ENCODE measurements at regions not wholly inside any gene's neighbourhood (a gene's known extent, or its start where the extent isn't known, plus 50 kb on each side); places are given as distances from the start of the nearest gene placed in this dataset.

DNA sequence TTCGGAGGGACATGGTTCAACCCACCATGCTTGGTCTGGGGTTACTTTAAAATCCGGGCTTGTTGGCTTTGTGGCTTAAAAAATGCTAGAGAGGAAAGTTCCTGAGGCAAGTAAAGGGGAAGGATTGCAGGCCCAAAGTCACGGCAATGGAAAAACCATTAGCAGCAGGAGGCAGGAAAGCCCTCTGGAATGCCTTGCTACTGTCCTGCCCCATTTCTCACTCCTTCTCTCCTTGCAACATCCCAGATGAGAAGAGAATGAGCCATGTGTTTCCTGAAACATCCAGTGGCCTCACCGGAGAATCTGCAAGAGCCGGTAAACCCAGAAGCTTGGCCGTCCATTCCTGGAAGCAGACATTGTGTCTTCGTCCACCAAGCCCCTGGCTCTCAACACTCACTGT lies 97.4 kb upstream of the LCLAT1 start:
- Histone ChIP-seq H3K27me3 (ENCODE audit: control insufficient read depth in 3 of 3, insufficient read depth in 3 of 3, low read length in 3 of 3) (peaks cover 0 to 8% (median 0%) of the 10 kb centered on the region in 3 donors), H3K9me3 (ENCODE audit: control insufficient read depth in 2 of 2, insufficient read depth in 1 of 2, low read depth in 1 of 2, low read length in 1 of 2) (no peaks in the 10 kb centered on the region), H3K36me3 (ENCODE audit: control insufficient read depth in 3 of 3, insufficient read depth in 2 of 3, low read depth in 1 of 3, low read length in 3 of 3) (no peaks in the 10 kb centered on the region), H3K4me1 (ENCODE audit: control insufficient read depth in 3 of 3, insufficient read depth in 2 of 3, low read depth in 1 of 3, low read length in 2 of 3) (peaks cover 0 to 6% (median 0%) of the 10 kb centered on the region in 3 donors), H3K4me3 (ENCODE audit: low read depth in 1 of 3, low read length in 3 of 3) (no peak overlapping the region), H3K27ac (ENCODE audit: low read depth in 1 of 3, low read length in 2 of 3) (no peak overlapping the region)
- FAIRE-seq (no peak), DNase-seq (no peak)
- 87 to 91% (median 90%) methylated on average over 7 of the region's 7 CpGs for WGBS, 3 donors

GRCh38 chr2:30351116-30351515 lies 95.9 kb upstream of the LCLAT1 start:
- Histone ChIP-seq H3K36me3 (ENCODE audit: control insufficient read depth in 3 of 3, insufficient read depth in 2 of 3, low read depth in 1 of 3, low read length in 3 of 3) (no peaks in the 10 kb centered on the region), H3K4me1 (ENCODE audit: control insufficient read depth in 3 of 3, insufficient read depth in 2 of 3, low read depth in 1 of 3, low read length in 2 of 3) (peaks cover 0 to 6% (median 0%) of the 10 kb centered on the region in 3 donors), H3K27me3 (ENCODE audit: control insufficient read depth in 3 of 3, insufficient read depth in 3 of 3, low read length in 3 of 3) (peaks cover 0 to 8% (median 0%) of the 10 kb centered on the region in 3 donors), H3K9me3 (ENCODE audit: control insufficient read depth in 2 of 2, insufficient read depth in 1 of 2, low read depth in 1 of 2, low read length in 1 of 2) (no peaks in the 10 kb centered on the region), H3K4me3 (ENCODE audit: low read depth in 1 of 3, low read length in 3 of 3) (no peak overlapping the region), H3K27ac (ENCODE audit: low read depth in 1 of 3, low read length in 2 of 3) (no peak overlapping the region)
- WGBS, 3 donors = 64 to 86% (median 83%) methylated on average over 9 of the region's 9 CpGs
- DNase-seq = no peak
- FAIRE-seq = no peak

DNA sequence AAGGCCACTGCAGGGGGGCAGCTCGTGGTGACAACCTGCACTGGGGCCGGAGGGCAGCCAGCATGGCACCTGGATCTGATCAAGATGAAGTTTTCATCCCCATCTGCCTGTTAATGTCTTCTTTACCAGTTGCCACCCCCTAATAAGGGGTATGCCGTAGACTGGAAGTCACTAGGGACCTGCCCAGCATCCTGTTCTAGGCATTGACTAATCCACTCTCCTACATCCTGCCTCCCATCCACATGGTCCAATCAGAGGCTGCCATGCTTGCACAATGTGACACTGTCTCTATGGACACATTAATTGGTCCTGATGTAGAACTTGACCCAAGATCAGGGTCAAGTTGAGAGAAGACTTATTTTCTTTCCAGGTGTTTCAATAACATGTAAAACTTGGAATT lies 95.1 kb upstream of the LCLAT1 start:
- H3K4me1 ChIP-seq (ENCODE audit: control insufficient read depth in 3 of 3, insufficient read depth in 2 of 3, low read depth in 1 of 3, low read length in 2 of 3) = peaks cover 0 to 6% (median 0%) of the 10 kb centered on the region in 3 donors
- H3K36me3 ChIP-seq (ENCODE audit: control insufficient read depth in 3 of 3, insufficient read depth in 2 of 3, low read depth in 1 of 3, low read length in 3 of 3) = no peaks in the 10 kb centered on the region
- no peak overlapping the region for H3K4me3 ChIP-seq (ENCODE audit: low read depth in 1 of 3, low read length in 3 of 3)
- 86 to 88% (median 87%) methylated on average over 3 of the region's 3 CpGs for WGBS, 3 donors
- H3K27me3 ChIP-seq (ENCODE audit: control insufficient read depth in 3 of 3, insufficient read depth in 3 of 3, low read length in 3 of 3) = peaks cover 0 to 3% (median 0%) of the 10 kb centered on the region in 3 donors
- DNase-seq (no peak), FAIRE-seq (no peak)
- no peaks in the 10 kb centered on the region for H3K9me3 ChIP-seq (ENCODE audit: control insufficient read depth in 2 of 2, insufficient read depth in 1 of 2, low read depth in 1 of 2, low read length in 1 of 2)
- H3K27ac ChIP-seq (ENCODE audit: low read depth in 1 of 3, low read length in 2 of 3) = no peak overlapping the region

DNA sequence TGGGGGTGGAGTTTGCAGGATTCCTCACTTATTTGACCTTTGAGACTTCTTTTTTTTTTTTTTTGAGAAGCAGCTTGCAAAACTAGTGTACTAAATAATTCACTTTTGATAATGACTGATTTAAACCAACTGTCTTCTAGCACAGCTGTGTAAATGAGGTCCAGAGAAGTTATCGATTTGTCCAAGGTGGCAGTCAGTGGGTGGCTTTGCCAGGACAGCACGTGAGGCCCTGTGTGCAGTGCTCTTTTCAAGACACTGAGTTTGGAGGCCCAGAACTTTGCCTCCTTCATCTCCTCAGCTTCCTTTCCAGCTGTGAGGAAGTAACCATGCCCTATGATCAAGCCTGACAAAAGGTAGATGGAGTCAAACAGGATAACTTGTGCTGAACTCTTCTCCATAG lies 92.9 kb upstream of the LCLAT1 start:
- Histone ChIP-seq H3K27me3 (ENCODE audit: control insufficient read depth in 3 of 3, insufficient read depth in 3 of 3, low read length in 3 of 3) (peaks cover 0 to 2% (median 0%) of the 10 kb centered on the region in 3 donors), H3K36me3 (ENCODE audit: control insufficient read depth in 3 of 3, insufficient read depth in 2 of 3, low read depth in 1 of 3, low read length in 3 of 3) (no peaks in the 10 kb centered on the region), H3K4me3 (ENCODE audit: low read depth in 1 of 3, low read length in 3 of 3) (no peak overlapping the region), H3K4me1 (ENCODE audit: control insufficient read depth in 3 of 3, insufficient read depth in 2 of 3, low read depth in 1 of 3, low read length in 2 of 3) (peaks cover 0 to 6% (median 0%) of the 10 kb centered on the region in 3 donors), H3K27ac (ENCODE audit: low read depth in 1 of 3, low read length in 2 of 3) (no peak overlapping the region), H3K9me3 (ENCODE audit: control insufficient read depth in 2 of 2, insufficient read depth in 1 of 2, low read depth in 1 of 2, low read length in 1 of 2) (no peaks in the 10 kb centered on the region)
- WGBS, 3 donors = 13 to 49% (median 22%) methylated on average over 2 of the region's 2 CpGs
- no peak for FAIRE-seq
- DNase-seq = no peak

DNA sequence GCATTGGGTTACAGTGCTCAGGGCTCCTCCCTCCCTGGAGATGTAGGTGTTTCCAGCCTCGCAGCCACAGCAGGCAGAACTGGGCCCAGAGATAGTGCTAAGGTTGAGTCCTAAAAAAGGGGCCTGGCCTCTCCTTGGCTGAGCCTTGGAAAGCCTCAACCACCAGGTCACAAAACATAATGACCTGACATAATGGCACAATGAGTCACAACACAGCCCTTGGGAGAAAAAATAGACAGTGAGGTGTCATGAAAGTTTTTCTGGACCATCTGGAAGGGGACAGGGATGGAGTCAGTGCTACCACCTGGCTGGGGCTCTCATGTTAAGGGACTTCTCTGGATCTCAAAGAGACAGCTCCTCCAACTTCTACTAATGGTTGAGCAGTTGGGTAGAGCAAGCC lies 92.4 kb upstream of the LCLAT1 start:
- H3K9me3 ChIP-seq (ENCODE audit: control insufficient read depth in 2 of 2, insufficient read depth in 1 of 2, low read depth in 1 of 2, low read length in 1 of 2) = no peaks in the 10 kb centered on the region

DNA sequence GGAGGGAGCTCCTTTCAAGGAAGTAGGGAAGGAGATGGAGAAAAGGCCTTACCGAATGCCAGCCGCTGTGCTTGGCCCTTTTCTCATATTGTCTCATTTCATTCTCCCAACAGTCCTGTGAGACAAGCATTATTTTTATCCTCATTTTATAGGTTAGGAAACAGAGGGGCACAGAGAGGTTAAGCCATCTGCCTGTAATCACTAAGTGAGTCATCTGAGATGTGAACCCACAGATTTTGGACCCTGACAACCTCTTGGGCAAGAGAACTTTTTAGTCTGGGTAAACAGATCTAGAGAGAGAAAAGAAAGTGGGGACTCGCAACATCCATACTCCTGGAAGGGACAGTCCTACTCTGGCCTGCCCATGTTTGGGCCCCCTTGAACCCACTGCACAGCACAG lies 91.7 kb upstream of the LCLAT1 start:
- Histone ChIP-seq H3K4me3 (ENCODE audit: low read depth in 1 of 3, low read length in 3 of 3) (no peak overlapping the region), H3K9me3 (ENCODE audit: control insufficient read depth in 2 of 2, insufficient read depth in 1 of 2, low read depth in 1 of 2, low read length in 1 of 2) (no peaks in the 10 kb centered on the region), H3K4me1 (ENCODE audit: control insufficient read depth in 3 of 3, insufficient read depth in 2 of 3, low read depth in 1 of 3, low read length in 2 of 3) (peaks cover 0 to 6% (median 0%) of the 10 kb centered on the region in 3 donors), H3K27ac (ENCODE audit: low read depth in 1 of 3, low read length in 2 of 3) (no peak overlapping the region), H3K36me3 (ENCODE audit: control insufficient read depth in 3 of 3, insufficient read depth in 2 of 3, low read depth in 1 of 3, low read length in 3 of 3) (no peaks in the 10 kb centered on the region), H3K27me3 (ENCODE audit: control insufficient read depth in 3 of 3, insufficient read depth in 3 of 3, low read length in 3 of 3) (peaks cover 0 to 2% (median 0%) of the 10 kb centered on the region in 3 donors)
- DNase-seq (no peak), FAIRE-seq (no peak)
- 96 to 100% (median 97%) methylated on average over 3 of the region's 3 CpGs for WGBS, 3 donors

More for the DNA sequence above, 92.4 kb upstream of the LCLAT1 start:
- no peak overlapping the region for H3K27ac ChIP-seq (ENCODE audit: low read depth in 1 of 3, low read length in 2 of 3)
- H3K27me3 ChIP-seq (ENCODE audit: control insufficient read depth in 3 of 3, insufficient read depth in 3 of 3, low read length in 3 of 3) = peaks cover 0 to 2% (median 0%) of the 10 kb centered on the region in 3 donors
- H3K36me3 ChIP-seq (ENCODE audit: control insufficient read depth in 3 of 3, insufficient read depth in 2 of 3, low read depth in 1 of 3, low read length in 3 of 3) = no peaks in the 10 kb centered on the region
- peaks cover 0 to 6% (median 0%) of the 10 kb centered on the region in 3 donors for H3K4me1 ChIP-seq (ENCODE audit: control insufficient read depth in 3 of 3, insufficient read depth in 2 of 3, low read depth in 1 of 3, low read length in 2 of 3)
- H3K4me3 ChIP-seq (ENCODE audit: low read depth in 1 of 3, low read length in 3 of 3) = no peak overlapping the region
- WGBS, 3 donors = 80 to 95% (median 94%) methylated on average over 1 of the region's 1 CpG
- DNase-seq (no peak), FAIRE-seq (no peak)

GRCh38 chr2:30356071-30356470 lies 91.0 kb upstream of the LCLAT1 start:
- H3K9me3 ChIP-seq (ENCODE audit: control insufficient read depth in 2 of 2, insufficient read depth in 1 of 2, low read depth in 1 of 2, low read length in 1 of 2) = no peaks in the 10 kb centered on the region
- WGBS, 3 donors = 92 to 97% (median 95%) methylated on average over 6 of the region's 6 CpGs
- no peak overlapping the region for H3K4me3 ChIP-seq (ENCODE audit: low read depth in 1 of 3, low read length in 3 of 3)
- H3K4me1 ChIP-seq (ENCODE audit: control insufficient read depth in 3 of 3, insufficient read depth in 2 of 3, low read depth in 1 of 3, low read length in 2 of 3) = peaks cover 0 to 6% (median 0%) of the 10 kb centered on the region in 3 donors
- FAIRE-seq = no peak
- no peak for DNase-seq
- H3K36me3 ChIP-seq (ENCODE audit: control insufficient read depth in 3 of 3, insufficient read depth in 2 of 3, low read depth in 1 of 3, low read length in 3 of 3) = no peaks in the 10 kb centered on the region
- H3K27ac ChIP-seq (ENCODE audit: low read depth in 1 of 3, low read length in 2 of 3) = no peak overlapping the region
- peaks cover 0 to 2% (median 0%) of the 10 kb centered on the region in 3 donors for H3K27me3 ChIP-seq (ENCODE audit: control insufficient read depth in 3 of 3, insufficient read depth in 3 of 3, low read length in 3 of 3)

GRCh38 chr2:30356776-30357175 lies 90.3 kb upstream of the LCLAT1 start:
- FAIRE-seq = no peak
- H3K4me1 ChIP-seq (ENCODE audit: control insufficient read depth in 3 of 3, insufficient read depth in 2 of 3, low read depth in 1 of 3, low read length in 2 of 3) = peaks cover 0 to 6% (median 0%) of the 10 kb centered on the region in 3 donors
- DNase-seq = no peak
- 77 to 94% (median 84%) methylated on average over 6 of the region's 6 CpGs for whole genome bisulfite sequencing, 3 donors
- H3K27ac ChIP-seq (ENCODE audit: low read depth in 1 of 3, low read length in 2 of 3) = no peak overlapping the region
- no peak overlapping the region for H3K4me3 ChIP-seq (ENCODE audit: low read depth in 1 of 3, low read length in 3 of 3)
- H3K27me3 ChIP-seq (ENCODE audit: control insufficient read depth in 3 of 3, insufficient read depth in 3 of 3, low read length in 3 of 3) = peaks cover 0 to 2% (median 0%) of the 10 kb centered on the region in 3 donors
- no peaks in the 10 kb centered on the region for H3K36me3 ChIP-seq (ENCODE audit: control insufficient read depth in 3 of 3, insufficient read depth in 2 of 3, low read depth in 1 of 3, low read length in 3 of 3)
- no peaks in the 10 kb centered on the region for H3K9me3 ChIP-seq (ENCODE audit: control insufficient read depth in 2 of 2, insufficient read depth in 1 of 2, low read depth in 1 of 2, low read length in 1 of 2)

GRCh38 chr2:30358351-30358750 lies 88.7 kb upstream of the LCLAT1 start:
- no peak overlapping the region for H3K4me3 ChIP-seq (ENCODE audit: low read depth in 1 of 3, low read length in 3 of 3)
- peaks cover 0 to 6% (median 0%) of the 10 kb centered on the region in 3 donors for H3K4me1 ChIP-seq (ENCODE audit: control insufficient read depth in 3 of 3, insufficient read depth in 2 of 3, low read depth in 1 of 3, low read length in 2 of 3)
- no peaks in the 10 kb centered on the region for H3K9me3 ChIP-seq (ENCODE audit: control insufficient read depth in 2 of 2, insufficient read depth in 1 of 2, low read depth in 1 of 2, low read length in 1 of 2)
- H3K27me3 ChIP-seq (ENCODE audit: control insufficient read depth in 3 of 3, insufficient read depth in 3 of 3, low read length in 3 of 3) = peaks cover 0 to 2% (median 0%) of the 10 kb centered on the region in 3 donors
- FAIRE-seq (no peak), DNase-seq (no peak)
- WGBS, 3 donors = 29 to 61% (median 43%) methylated on average over 5 of the region's 5 CpGs
- no peak overlapping the region for H3K27ac ChIP-seq (ENCODE audit: low read depth in 1 of 3, low read length in 2 of 3)
- H3K36me3 ChIP-seq (ENCODE audit: control insufficient read depth in 3 of 3, insufficient read depth in 2 of 3, low read depth in 1 of 3, low read length in 3 of 3) = no peaks in the 10 kb centered on the region

Measured in small intestine (tissue), 7 donors.